GM12878 (cell line): ENCODE measurements at regions not wholly inside any gene's neighbourhood (a gene's known extent, or its start where the extent isn't known, plus 50 kb on each side); places are given as distances from the start of the nearest gene placed in this dataset.

ENCODE experiments used
- CEBPB ChIP-seq, 2 experiments: fragments of 150-350 bp in 1 of 2; IDR thresholded peaks; 2 replicates each; pipeline ENCODE4 v1.6.1; 2012 to 2014; ENCODE audit warnings: low read depth in 2 of 2, low read length in 2 of 2, borderline replicate concordance in 1 of 2, inconsistent platforms in 1 of 2
- CHD4 ChIP-seq: fragments of 200-600 bp; sonication (generic); IDR thresholded peaks from 2 replicates; pipeline ENCODE4 v1.6.1; 2016; ENCODE audit warnings: mild to moderate bottlenecking
- GABPA ChIP-seq: IDR thresholded peaks from 2 replicates; pipeline ENCODE4 v1.6.1; 2014; ENCODE audit warnings: antibody characterized with exemption, low read depth, mild to moderate bottlenecking, inconsistent platforms
- POLR2AphosphoS5 ChIP-seq: IDR thresholded peaks from 2 replicates; pipeline ENCODE4 v1.6.1; 2011; ENCODE audit warnings: mild to moderate bottlenecking, low read length, inconsistent platforms
- RAD21 ChIP-seq: IDR thresholded peaks from 2 replicates; pipeline ENCODE4 v1.6.1; 2011; ENCODE audit warnings: mild to moderate bottlenecking, low read depth, low read length, moderate library complexity; ENCODE audit not compliant: insufficient read depth

GRCh38 chr14:97166497-97166896 is 369.3 kb downstream of the VRK1 start:
- TF ChIP-seq POLR2AphosphoS5: no peak
- no peak for TF ChIP-seq GABPA
- TF ChIP-seq CEBPB (IDR thresholded peaks at IDR 0.05; ENCODE audit: borderline replicate concordance in 1 of 2, low read depth in 2 of 2, low read length in 2 of 2): no peak
- no peak for TF ChIP-seq RAD21
- no peak for TF ChIP-seq CHD4
